Left ventricle myocardium superior (tissue), 1 donor: ENCODE measurements at regions not wholly inside any gene's neighbourhood (a gene's known extent, or its start where the extent isn't known, plus 50 kb on each side); places are given as distances from the start of the nearest gene placed in this dataset.
A peak's percentile ranks its signal among the peaks of the same experiment; 100 is the strongest.

Experiments used
- ATAC-seq: fragments of 200-7000 bp; cut with Tn5 transposase; one replicate; pipeline ENCODE4 v1.9.1; 2020; ENCODE audit warnings: mild to moderate bottlenecking, moderate library complexity
- DNase-seq: peaks from one replicate; pipeline ENCODE4 v3.0.0-alpha.2; 2020
- intact Hi-C: fragments of 100-400 bp; cut with micrococcal nuclease; formaldehyde crosslinking; loops from one replicate; pipeline ENCODE4 v1.11.0; 2022
- donor health status: DM: no; HTN: yes; CAD: no; lungs with severe emphysema.

DNA sequence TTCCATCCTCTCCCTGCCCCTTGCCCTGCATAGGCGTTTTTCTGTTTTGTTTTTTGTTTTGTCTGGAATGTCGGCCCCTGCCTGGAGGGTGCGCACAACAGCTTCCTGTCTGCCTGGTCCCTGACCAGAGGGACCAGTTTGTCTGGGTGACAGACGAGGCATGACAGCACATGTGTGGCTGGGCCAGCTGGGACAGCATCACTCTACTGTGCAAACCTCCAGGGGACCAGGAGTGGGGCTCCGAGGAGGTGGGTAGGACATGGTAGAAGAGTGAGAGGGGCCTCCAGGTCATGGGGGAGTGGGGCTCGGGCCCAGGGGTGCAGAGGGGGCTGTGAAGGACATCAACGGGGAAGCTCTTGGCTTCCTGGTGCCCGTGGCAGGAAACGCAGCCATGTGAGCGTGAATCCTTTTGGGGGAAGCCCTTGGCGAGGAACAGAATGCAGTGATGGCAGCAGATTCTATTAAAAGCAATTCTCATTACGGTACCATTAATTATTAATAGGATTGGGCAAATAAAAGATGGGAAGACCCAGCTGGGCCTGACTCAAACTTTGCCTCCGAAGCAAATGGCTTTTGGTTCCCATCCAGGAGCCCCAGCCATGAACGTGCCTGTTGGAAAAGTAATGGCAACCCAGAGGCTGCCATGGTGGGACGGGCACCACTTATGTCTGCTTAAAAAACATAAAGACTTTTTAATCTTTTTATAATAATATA is 184.4 kb upstream of the IER5L start:
- no peak for DNase-seq
- no peak for ATAC-seq
- intact Hi-C loops, result no loop called here

- DNase-seq, result no peak
- intact Hi-C loops, result no loop called here
- ATAC-seq, result no peak
Observed at GRCh38 chr9:129361196-129361595, 183.1 kb upstream of the IER5L start.

DNA sequence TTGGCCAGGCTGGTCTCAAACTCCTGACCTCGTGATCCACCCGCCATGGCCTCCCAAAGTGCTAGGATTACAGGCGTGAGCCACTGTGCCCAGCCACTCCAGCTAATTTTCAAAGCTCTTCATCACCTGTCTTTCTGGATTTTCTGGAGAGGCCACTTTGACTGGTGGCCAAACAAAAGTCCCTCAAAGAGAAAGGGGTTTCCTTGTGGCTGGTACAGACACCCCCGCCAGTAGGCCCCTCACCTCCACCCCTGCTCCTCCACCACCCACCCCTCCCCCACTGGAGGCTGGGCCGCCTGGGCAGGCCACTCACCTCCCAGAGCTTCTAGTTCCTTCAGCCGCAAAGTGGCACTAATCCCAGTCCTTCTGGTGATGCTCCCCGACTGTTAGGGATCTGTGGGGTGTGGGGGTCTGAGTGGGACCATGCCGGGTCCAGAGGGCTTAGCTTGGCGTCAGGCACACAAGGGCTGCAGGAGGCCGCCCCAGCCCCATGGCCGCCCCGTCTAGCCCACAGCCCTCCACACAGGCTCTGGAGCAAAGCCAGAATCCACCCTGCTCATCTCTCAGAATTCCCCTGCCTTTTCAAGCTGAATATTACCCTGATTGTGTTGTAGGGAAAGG is 182.0 kb upstream of the IER5L start:
- DNase-seq, result no peak
- no peak for ATAC-seq
- intact Hi-C loops, result no loop called here

DNA sequence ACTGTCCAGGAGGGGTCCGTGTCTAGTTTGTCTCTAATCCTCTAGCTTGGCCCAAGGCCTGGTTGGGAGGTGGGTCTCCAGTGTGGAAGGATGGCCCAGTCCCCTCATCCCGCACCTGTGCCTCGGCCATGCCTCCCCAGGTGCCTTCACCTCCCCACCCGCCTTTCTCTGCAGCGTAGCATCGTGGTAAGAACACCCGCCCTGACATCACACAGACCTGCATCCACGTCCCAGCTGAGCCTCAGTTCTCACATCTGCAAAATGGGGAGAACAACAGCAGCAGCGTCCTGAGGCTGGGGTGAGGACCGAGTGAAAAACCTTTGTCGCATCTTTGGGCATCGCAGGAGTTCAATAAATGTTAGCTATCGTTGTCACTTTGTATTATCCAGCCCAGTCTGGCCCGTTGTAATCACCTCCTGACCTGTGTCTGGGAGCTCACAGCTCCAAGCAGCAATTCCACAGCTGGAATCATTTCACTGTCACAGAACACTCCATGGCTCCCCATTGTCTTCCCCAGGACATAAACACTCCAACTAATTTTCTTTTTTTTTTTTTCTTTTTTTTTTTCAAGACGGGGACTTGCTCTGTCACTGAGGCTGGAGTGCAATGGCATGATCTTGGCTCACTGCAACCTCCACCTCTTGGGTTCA is 181.2 kb upstream of the IER5L start:
- ATAC-seq, result no peak
- intact Hi-C loops, result no loop called here
- DNase-seq, result no peak

GRCh38 chr9:129358621-129359154 is 180.6 kb upstream of the IER5L start:
- DNase-seq (no peak), ATAC-seq (no peak)
- intact Hi-C loops, result no loop called here

DNA sequence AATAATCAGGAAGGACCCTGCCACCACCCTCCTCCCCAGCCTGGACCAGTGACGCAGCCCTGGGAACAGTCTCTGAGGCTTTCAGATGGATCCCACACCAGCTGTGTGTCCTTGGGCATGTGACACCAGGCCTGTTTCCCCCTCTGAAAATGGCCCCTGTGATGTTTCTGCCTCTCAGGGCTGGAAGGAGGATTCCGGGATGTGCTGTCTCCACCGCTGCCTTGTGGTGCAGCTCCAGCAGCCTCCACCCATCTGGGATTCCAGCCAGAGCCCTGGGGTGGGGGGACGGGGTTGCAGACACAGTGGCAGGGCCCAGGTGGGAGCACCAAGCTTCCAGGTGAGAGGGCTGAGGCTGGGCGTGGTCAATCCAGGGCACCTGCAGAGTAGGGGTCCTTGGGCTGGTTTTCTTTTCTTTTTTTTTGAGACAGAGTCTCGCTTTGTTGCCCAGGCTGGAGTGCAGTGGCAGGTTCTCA is 179.7 kb upstream of the IER5L start:
- DNase-seq (no peak), ATAC-seq (no peak)
- intact Hi-C loops, result no loop called here

DNA sequence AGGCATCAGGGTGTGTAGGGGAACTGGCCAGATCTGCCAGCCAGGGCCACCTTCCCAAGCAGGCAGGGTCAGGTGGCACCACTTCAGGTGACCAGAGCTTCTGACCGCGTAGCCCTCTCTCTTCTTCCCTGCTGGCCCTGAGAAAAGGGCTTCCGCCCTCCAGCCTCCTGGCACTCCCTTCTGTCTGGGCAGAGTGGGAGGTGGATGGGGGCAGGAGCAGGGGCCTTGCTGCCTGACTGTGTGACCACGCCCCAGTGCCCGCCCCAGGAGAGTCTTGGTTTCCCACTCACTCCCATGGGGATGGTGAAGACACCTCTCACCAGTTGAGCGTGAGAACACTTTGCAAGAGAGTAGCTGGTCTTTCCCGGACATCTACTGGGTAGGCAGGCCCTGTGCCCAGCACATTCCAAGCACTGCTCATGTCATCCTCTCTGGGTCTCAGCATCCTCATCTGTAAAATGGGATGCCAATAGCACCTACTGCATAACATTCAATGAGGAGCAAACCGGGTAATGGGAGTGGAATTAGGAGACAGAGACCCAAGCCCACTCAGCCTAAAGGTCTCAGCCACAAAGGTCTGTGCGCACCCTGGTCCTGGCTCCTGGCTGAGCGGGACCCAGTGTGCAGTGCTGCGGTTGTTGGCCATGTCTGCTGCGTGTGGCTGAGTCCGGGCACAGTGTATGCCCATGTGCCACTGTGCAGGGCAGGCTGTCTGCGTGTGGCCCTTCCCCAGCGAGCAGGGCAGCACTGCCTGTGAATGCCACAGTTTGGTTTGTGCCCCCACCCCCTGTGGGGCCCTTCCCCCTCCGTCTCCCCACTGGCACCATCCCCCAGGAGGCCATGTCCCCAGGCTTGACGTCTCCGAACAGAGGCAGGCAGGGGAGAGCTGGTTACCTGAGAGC is 179.1 kb upstream of the IER5L start:
- ATAC-seq, result no peak
- intact Hi-C loops, result no loop called here
- no peak for DNase-seq

DNA sequence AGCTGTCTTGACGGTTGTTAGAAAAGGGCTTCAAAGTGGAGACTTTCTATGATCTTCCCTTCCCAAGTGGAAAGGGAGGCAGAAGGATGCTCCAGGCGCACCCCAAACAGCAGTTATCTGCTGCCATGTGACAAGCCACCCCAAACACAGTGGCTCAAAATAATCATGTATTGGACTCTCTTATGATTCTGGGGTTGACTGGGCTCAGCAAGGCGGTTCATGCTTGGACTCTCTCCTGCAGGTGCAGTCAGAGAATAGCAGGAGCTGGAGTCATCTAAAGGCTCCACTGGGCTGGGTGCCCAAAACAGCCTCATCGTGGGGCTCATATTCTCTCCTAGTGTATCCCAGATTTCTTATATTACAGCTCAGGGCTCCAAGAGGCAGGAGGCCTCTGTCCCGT is 177.6 kb upstream of the IER5L start:
- intact Hi-C loops, result no loop called here
- DNase-seq (no peak), ATAC-seq (no peak)

DNA sequence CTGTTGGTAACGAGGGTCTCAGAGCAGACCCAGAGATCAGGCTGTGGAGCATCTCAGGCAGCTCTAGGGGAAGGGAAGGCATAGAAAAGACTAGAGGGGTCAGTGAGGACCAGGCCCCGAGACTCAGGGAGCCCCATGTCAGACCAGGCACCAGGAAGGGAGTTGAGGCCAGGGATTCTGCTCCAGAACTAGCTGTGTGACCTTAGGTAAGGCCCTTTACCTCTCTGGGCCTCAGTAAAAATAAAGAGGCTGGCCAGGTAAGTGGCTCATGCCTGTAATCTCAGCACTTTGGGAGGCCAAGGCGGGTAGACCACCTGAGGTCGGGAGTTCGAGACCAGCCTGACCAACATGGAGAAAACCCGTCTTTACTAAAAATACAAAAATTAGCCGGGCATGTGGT is 176.4 kb upstream of the IER5L start:
- intact Hi-C loops, result no loop called here
- DNase-seq (no peak), ATAC-seq (no peak)

GRCh38 chr9:129353697-129354336 is 175.8 kb upstream of the IER5L start:
- ATAC-seq, result peak; percentile 12
- DNase-seq, result no peak
- intact Hi-C loops, result no loop called here

GRCh38 chr9:129352146-129352865 is 174.2 kb upstream of the IER5L start:
- intact Hi-C loops, result no loop called here
- DNase-seq, result peak; percentile 64
- ATAC-seq, result peak; percentile 43

- DNase-seq (peak; percentile 31), ATAC-seq (peak; percentile 13)
- intact Hi-C loops, result no loop called here
Observed at GRCh38 chr9:129351642-129352145, 173.6 kb upstream of the IER5L start.

DNA sequence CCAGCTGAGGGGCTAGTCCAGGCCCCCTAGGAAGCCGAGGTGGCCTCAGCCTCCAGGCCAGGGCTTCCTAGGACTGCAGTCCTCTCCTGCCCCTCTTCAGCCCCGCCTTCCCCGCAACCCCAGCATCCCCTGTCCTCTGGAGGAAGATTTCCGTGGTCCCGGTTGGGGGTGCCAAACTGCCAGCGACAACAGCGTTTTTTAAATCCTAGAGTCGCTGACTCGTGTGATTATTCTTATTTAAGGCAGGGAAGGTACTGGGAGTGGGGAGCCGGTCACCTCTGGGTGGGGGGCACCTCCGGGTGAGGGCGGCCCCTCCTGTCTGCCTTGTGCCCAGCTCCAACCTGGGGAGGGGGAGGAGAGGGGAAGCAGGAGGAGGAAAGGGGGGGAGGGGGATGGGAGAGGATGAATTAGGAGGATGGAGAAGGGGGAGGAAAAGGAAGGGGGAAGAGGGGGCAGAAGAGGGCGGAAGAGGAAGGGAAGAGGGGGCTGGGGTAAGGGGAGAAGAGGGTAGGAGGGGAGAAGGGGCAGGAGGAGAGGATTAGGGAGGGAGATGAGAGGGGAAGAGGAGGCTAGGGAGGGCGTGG is 173.1 kb upstream of the IER5L start:
- DNase-seq (peak; percentile 36), ATAC-seq (no peak)
- intact Hi-C loops, result no loop called here

GRCh38 chr9:129350143-129350935 is 172.3 kb upstream of the IER5L start:
- intact Hi-C loops, result no loop called here

GRCh38 chr9:129349665-129349947 is 171.5 kb upstream of the IER5L start:
- intact Hi-C loops, result no loop called here
- DNase-seq (peak; percentile 5), ATAC-seq (no peak)

More at GRCh38 chr9:129350143-129350935, 172.3 kb upstream of the IER5L start:
- peak; percentile 25 for DNase-seq
- ATAC-seq, result no peak

DNA sequence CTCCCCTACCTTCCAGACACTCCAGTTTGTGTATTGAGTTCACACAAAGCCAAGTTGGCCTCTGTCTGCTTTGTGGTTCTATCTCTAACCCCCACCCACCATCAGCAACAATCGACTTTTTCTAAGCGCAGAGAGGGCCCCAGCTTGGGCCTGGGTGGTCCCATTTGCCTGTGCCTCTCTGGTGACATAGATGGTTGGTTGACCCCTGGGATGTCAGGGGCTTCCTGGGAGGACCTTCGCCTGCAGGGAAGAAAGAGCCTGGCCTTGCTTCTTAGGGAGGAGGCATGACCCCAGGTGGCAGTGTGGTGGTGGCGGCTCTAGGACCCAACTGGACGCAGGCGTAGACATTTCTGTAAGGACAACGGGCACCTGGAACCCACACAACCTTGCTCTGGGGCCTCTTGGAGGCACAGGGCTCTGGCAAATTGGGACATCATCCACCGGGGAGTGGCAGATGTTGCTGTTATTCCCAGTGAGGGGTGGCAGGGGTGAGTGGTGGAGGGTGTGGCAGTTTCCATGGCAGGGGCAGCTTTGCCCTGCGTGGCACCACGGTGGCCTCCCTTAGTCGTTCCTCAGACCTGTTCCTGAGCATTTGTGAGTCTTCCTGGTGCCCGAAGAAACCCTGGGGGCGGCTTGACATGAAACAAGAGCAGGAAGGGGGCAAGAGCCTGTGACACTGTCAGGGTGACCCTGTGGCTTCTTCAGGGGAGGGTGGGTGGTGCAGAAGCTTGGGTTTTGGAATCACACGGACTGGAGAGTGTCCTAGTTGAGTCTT is 171.0 kb upstream of the IER5L start:
- ATAC-seq (no peak), DNase-seq (peak; percentile 14)
- intact Hi-C loops, result no loop called here
